GM13976 (cell line): ENCODE measurements at regions not wholly inside any gene's neighbourhood (a gene's known extent, or its start where the extent isn't known, plus 50 kb on each side); places are given as distances from the start of the nearest gene placed in this dataset.
"Not testable (repeated sequence)": the region's sequence is repeated elsewhere in the genome, so short reads cannot be mapped to it uniquely, and the experiment has no call there.

Source experiments
- DNase-seq: peaks from one replicate; pipeline ENCODE4 v3.0.0; 2012; ENCODE audit warnings: low spot score
- in situ Hi-C: fragments of 300-500 bp; cut with MboI; formaldehyde crosslinking; loops from one replicate; pipeline ENCODE4 v1.12.0; 2022; ENCODE audit warnings: low sequenced_read_pairs, mixed read lengths, inconsistent platforms; ENCODE audit not compliant: unreplicated experiment

GRCh38 chr21:5064581-5065142 is 5456.7 kb upstream of the TPTE start:
- DNase-seq, in situ Hi-C loops: not testable (repeated sequence)

GRCh38 chr21:5065240-5066211 is 5455.9 kb upstream of the TPTE start:
- in situ Hi-C loops, DNase-seq: not testable (repeated sequence)

DNA sequence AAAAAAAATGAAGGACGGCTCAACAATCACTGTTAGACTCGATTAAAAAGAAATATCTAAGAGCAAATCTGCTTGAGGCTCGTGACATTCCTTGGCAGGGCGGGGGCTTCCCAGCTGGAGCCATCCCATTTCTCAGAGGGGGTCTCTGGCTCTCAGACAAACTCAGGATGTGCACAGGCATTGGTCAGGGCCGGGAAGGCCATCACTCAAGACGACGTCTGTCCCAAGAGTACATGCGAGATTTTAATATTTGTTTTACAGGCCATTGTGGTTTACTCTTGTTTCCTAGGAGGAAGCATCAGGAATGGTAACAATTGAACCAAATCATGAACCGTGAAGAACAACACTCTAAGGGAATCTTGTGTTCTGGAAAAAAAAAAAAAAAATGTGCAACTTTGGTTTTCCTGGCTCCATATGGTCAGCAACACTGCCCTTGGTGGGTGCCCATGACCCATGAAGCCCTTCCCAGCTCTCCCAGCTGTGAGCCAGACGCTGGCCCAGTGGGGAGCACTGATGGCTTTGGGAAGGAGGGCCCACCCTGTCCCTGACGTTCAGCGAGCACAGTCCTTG is 5454.6 kb upstream of the TPTE start:
- in situ Hi-C loops: not testable (repeated sequence)

DNA sequence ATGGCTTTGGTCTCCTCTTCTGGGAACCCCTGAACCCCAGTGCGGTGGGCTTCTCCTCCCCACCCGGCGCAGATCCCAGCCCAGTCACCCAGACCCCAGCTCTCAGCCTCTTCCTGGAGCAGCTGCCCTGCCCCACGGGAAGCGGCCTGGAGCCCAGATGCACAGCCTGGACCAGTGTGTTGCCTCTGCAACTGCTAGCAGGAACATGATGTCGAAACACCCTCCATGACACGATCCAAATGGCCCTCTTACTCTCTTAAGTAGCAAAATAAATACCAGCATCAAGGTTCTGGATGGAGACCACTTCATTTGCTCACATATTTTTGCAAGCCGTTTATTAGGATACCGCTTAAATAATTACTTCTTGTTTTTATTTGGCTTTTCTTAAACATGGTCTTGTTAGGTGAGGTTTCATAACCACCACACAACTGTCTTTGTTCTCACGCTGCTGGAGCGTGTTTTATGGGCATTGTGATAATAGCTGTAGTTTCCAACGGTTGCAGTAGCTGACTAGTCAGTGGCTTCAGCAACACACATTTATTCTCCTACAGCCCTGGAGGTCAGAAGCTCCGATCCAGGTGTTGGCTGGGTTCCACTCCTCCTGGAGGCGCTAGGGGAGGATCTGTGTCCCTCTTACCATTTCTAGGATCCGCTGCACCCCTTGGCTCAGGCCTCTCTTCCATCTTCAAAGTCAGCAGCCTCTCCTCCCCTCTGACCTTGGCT is 5453.9 kb upstream of the TPTE start:
- DNase-seq: not testable (repeated sequence)

More for the DNA sequence above, 5454.6 kb upstream of the TPTE start:
- not testable (repeated sequence) for DNase-seq

GRCh38 chr21:5068649-5069048 is 5452.7 kb upstream of the TPTE start:
- DNase-seq, in situ Hi-C loops: not testable (repeated sequence)

More for the DNA sequence above, 5453.9 kb upstream of the TPTE start:
- in situ Hi-C loops: not testable (repeated sequence)

- DNase-seq, in situ Hi-C loops: not testable (repeated sequence)
Observed at GRCh38 chr21:5071180-5071579, 5450.2 kb upstream of the TPTE start.

DNA sequence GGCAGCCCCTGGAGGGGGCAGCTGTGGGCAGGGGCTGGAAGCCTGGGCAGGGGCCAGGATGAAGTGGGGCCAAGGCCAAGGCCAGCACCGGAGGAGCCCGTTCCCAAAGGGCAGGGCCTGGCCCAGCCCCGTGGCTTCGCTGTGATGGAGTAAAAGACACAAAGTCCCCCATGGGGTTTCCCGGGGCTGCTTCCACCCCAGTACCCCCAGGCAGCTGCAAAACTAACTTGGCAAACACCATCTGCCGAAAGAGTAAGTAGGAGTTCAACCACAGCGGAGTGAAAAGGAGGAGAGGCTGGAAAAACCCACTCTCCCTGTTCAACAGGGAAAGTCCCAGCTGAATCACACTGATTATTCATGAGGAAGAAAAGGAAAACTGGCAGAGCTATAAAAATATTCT is 5444.5 kb upstream of the TPTE start:
- in situ Hi-C loops, DNase-seq: not testable (repeated sequence)

GRCh38 chr21:5079361-5079760 is 5442.0 kb upstream of the TPTE start:
- in situ Hi-C loops, DNase-seq: not testable (repeated sequence)

- DNase-seq, in situ Hi-C loops: not testable (repeated sequence)
Observed at GRCh38 chr21:5080015-5080414, 5441.4 kb upstream of the TPTE start.

GRCh38 chr21:5084246-5084645 is 5437.1 kb upstream of the TPTE start:
- in situ Hi-C loops, DNase-seq: not testable (repeated sequence)

- in situ Hi-C loops, DNase-seq: not testable (repeated sequence)
Observed at GRCh38 chr21:5085456-5085855, 5435.9 kb upstream of the TPTE start.

- DNase-seq, in situ Hi-C loops: not testable (repeated sequence)
Observed at GRCh38 chr21:5086416-5086815, 5435.0 kb upstream of the TPTE start.

DNA sequence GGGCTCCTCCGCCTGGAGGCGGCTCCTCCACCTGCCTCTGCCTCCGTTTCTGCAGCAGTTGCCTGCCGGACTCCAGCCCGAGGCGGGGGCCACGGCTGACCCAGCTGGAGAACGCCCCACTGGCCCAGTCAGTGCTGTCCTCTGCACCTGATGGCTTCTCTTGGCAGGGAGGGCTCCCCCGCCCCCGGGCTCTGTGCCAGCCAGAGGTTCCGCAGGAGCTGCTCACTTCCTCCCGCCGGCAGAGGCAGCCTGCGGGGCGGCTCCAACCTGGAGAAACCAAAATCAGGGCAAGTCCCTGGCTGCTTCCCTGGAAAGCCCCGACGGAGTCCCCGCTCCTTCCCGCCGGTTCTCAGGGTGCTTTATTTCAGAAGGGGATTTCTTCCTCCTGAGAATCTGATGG is 5432.6 kb upstream of the TPTE start:
- in situ Hi-C loops, DNase-seq: not testable (repeated sequence)

GRCh38 chr21:5089399-5090089 is 5431.8 kb upstream of the TPTE start:
- DNase-seq, in situ Hi-C loops: not testable (repeated sequence)

DNA sequence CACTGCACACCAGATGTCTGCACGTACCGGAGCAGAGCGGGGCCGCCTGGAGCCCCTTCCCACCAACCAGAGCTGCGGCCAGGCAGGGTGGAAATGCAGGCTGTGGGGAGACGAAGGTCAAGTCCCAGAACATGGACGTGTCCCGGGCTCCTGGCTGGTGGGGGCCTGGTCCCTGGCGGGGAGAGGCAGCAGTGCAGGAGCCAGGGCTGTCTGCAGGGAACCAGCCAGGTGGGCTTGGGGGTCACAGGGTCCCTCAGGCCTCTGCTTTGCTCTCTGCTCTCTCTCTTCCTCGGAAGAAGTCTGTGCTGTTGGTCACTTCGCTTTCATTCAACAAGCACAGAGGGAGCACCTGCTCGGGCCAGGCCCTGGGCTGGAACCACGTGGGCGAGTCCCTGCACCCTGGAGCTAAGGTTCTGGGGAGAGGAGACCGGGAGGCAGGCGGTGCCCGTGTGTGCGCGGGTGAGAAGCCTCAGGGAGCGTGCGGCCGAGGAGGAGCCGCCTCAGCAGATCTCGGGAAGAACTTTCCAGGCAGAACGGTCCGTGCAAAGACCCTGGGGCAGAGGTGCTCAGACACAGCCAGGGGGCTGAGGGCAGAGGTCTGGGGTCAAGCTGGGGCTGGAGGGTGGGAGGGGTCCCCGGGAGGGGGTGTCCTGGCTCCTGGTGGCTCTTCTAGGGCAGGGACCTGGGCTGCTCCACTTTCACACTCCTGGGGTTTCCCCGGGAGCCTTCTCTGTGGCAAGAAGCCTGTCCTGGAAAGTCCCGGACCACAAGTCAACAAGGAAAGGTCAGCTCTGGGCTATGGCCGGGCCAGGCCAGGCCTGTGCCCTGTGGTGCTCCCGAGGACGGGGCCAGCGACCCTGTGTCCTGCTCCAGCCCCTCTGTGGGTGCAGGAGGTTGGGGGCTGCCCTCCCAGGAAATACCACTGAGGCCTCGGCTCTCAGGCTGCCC is 5431.0 kb upstream of the TPTE start:
- DNase-seq: not testable (repeated sequence)

GRCh38 chr21:5091274-5091673 is 5430.1 kb upstream of the TPTE start:
- in situ Hi-C loops, DNase-seq: not testable (repeated sequence)

More for the DNA sequence above, 5431.0 kb upstream of the TPTE start:
- in situ Hi-C loops: not testable (repeated sequence)

GRCh38 chr21:5095628-5096027 is 5425.8 kb upstream of the TPTE start:
- DNase-seq, in situ Hi-C loops: not testable (repeated sequence)
